Hematopoietic multipotent progenitor cell treated with erythropoietin and hydrocortisone succinate and interleukin-3 and kit ligand, for 8 days (in vitro differentiated cells): ENCODE measurements at regions not wholly inside any gene's neighbourhood (a gene's known extent, or its start where the extent isn't known, plus 50 kb on each side); places are given as distances from the start of the nearest gene placed in this dataset.
"Not testable (repeated sequence)": the region's sequence is repeated elsewhere in the genome, so short reads cannot be mapped to it uniquely, and the experiment has no call there.

Source experiments
- DNase-seq: peaks from one replicate; pipeline ENCODE4 v3.0.0-alpha.2; 2015

DNA sequence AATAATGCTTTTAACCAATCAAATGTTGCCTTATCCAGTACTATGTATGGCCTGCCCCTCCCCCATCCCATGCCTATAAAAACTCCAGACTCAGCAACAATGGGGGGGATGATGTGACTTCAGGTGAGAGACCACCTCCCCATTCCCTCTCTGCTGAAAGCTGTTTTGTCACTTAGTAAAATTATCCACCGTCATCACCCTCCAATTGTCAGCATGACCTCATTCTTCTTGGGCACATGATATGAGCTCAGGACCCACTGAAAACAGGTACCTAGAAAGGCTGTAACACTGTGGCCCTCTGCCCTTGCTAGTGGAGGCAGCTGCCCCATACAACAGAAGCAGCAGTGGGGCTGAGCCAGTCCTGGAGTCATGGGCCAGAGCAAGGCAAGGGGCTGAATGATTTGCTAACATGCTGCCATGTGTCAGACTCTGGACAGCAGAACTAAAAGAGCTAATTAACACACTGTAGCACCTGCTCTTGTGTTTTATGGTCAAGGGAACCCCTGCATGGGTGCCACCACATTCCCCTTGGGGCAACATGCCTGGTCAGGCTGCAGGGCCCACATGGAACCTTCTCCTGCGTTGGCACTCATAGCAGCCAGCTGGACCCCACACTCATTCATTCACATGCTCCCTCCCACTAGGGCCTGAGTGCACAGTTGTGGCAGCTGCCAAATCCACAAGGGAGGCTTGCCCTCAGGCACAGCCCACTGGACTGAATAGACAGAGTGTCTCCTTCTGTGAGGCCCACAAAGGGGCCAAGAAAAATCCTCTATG lies 722.2 kb upstream of the PCDH20 start:
- no peak for DNase-seq

DNA sequence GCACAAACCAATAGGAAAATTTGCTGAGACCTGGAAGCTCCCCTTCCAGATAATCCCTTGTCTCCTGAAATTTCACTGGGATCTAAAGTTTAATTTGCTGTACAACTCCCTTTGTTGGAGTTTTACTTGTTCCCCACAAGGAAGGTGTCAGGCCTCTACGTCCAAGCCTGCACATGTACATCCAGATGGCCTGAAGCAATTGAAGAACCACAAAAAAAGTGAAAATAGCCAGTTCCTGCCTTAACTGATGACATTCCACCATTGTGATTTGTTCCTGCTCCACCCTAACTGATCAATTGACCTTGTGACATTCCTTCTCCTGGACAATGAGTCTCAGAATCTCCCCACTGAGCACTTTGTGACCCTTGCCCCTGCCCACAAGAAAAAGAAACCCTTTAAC lies 716.0 kb upstream of the PCDH20 start:
- no peak for DNase-seq

DNA sequence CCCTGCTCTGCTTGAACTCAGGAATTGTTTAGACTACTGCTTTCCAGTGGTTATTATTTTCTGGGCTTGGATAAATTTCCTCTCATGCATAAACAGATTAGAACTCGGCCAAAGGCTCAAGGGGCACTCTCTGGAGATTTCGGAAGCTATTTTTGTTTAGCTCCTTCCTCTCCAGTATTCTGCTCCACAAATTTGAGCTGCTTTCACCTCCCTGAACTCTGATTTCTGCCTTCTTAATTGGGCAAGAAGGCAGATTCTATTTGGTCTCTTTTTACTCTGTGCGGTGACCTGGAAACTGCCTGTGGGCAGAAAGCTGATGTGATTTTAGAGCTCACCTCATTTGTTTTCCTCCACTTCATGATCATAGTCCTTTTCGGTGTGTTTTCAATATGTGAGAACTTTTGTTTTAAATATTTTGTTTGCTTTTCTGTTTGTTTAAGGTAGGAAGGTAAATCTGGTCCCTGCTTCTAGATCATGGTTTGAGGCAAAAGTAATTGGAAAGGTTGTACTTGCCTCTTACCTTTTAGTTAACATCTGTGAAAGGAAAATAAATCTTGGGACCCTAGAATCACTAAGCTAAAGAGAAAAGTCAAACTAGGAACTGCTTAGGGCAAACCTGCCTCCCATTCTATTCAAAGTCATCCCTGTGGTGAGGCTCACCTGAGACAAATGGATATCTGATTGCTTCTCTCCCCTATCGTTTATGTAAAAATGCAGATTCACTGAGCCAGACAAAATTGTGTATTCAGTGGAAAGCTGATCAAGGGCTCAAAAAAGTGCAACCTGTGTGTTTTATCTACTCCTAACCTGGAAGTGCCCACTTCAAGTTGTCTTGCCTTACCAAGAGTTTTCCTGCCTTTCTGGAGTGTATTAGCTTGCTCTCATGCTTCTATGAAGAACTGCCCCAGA lies 714.7 kb upstream of the PCDH20 start:
- DNase-seq = no peak

DNA sequence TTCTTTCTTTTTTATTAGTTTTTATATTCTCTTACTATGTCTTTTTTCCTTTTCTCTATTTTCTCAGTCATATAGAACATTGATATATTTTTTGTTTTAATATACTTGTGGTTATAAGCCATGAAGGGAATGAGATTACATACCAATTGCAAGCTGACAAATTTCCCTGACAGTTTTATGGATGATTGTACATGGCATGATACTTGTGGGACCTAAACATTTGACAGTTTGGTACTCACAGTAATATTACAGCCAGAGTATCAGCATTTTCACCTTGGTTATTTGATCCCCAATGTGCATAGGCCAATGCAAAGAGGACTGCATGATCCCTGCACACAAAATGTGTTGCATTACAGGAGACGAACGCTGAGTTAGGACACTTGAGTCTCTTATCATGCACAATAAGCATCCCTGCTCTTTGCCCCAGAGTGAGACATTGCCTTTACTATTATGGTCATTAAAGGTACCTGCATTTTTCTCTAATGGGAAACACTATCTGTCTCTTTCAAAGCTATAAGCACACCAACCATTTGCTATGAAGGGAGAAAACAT lies 713.4 kb upstream of the PCDH20 start:
- DNase-seq = no peak

GRCh38 chr13:62126400-62126799 lies 710.8 kb upstream of the PCDH20 start:
- DNase-seq = no peak

DNA sequence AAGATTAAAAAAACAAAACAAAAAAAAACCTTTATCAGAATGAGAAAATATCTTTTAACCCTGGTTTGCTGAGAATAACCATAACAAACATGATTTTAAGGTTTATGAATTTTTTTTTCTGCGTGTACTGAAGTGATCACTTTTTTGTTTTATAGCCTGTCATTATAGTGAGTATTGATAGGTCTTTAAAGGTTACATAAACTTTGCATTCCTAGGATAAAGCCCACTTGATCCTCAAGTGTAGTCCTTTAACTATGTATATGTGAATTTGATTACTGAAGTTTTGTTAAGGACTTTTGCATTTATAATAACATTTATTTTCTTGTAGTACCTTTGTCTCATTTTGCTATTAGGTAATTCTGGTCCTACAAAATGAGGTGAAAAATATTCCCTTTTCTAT lies 709.8 kb upstream of the PCDH20 start:
- DNase-seq = no peak

DNA sequence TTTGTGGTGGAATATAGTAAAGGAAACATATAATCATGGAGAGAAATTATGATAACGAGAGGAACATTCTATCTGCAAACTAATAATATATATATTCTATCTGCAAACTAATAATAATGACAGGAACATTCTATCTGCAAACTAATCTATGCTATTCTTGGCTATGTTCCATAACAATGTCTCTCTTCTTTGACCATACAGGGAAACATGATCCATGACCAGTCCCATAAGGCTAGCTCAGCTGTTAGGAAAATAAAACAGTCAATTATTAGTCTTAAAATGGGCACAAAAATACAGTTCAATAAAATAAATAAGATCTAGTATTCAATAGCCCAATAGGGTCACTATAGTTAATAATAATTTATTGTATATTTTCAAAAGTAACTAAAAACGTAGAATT lies 707.8 kb upstream of the PCDH20 start:
- DNase-seq = no peak

- DNase-seq = no peak
These were observed 706.8 kb upstream of the PCDH20 start for GRCh38 chr13:62122434-62122833.

DNA sequence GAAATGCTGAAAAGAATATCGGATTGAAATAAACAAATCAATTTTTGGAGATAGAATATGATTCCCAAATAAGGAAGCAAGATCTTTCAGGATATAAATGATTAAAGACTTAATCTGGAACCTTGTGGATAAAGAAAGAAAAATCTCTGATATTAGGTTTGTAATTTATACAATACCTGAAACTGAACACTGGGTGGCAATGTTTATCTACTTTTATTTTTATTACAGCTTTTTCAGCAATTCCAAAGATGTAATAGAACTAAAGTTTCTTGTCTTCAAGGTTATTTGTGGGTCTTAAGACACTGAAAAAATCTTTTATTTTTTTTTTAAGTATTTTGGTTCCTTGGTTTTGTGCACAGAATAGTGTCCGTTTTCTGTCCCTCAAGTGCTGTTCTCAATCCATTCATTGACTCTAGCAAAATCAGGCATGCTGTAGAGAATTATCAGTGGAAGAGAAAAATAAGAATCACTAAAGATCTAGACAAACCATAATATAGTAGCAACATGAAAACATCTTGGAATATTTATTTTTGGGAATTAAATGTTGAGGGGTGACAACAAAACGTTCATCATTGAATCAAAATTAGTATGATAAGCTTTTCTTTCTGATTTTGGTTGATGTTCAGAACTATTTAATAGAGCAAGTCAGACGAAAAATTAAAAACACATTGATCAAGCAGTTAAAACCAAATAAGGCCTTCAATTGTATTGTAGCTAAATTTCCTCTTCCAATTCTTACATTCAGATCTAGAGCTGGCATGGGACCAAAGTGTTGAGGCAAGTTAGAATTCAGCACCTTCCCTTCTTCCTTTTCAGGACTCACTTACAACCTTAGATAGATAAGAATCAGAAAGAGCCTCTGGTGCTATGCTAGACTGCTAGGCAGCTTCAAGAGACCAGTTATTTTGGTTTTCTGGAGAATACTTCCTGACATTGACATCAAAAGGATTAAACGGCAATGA lies 704.4 kb upstream of the PCDH20 start:
- peak; percentile 23 for DNase-seq

- DNase-seq = no peak
These were observed 700.2 kb upstream of the PCDH20 start for GRCh38 chr13:62115831-62116230.

DNA sequence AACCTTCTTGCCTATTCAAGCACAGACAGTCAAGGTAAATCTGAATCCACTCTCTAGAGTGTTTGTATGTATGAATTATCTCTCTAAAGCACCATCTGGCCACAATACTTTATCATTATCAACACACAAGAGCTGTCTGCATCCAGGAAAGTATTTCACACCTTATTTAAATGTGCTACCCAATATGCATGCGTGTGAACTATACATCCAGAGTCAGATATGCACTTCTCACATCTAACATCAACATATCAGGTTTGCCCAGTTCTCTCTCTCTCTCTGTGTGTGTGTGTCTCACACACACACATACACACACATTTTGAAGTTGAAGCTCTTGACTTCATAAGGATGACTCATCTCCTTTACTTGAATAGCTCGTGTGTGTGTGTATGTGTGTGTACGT lies 697.5 kb upstream of the PCDH20 start:
- DNase-seq = no peak

GRCh38 chr13:62110079-62110478 lies 694.4 kb upstream of the PCDH20 start:
- DNase-seq = no peak

GRCh38 chr13:62104136-62104535 lies 688.5 kb upstream of the PCDH20 start:
- not testable (repeated sequence) for DNase-seq

DNA sequence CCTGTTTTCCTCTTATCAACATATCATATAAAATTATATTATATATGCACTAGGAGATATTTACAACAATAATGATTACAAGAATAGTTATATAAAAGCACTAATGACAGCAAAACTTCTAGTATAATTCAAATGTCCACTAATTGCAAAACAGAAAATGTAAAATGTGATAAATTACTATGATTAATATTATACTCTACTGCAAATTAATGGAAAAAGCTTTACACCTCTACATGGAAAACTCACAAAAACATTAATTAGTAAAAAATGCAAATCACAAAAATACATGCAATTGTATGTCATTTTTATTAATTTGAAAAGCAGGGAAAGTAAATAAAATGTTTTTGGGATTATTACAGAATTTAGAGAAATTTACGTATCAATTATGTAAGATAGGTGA lies 681.0 kb upstream of the PCDH20 start:
- no peak for DNase-seq

GRCh38 chr13:62094932-62095331 lies 679.3 kb upstream of the PCDH20 start:
- no peak for DNase-seq

DNA sequence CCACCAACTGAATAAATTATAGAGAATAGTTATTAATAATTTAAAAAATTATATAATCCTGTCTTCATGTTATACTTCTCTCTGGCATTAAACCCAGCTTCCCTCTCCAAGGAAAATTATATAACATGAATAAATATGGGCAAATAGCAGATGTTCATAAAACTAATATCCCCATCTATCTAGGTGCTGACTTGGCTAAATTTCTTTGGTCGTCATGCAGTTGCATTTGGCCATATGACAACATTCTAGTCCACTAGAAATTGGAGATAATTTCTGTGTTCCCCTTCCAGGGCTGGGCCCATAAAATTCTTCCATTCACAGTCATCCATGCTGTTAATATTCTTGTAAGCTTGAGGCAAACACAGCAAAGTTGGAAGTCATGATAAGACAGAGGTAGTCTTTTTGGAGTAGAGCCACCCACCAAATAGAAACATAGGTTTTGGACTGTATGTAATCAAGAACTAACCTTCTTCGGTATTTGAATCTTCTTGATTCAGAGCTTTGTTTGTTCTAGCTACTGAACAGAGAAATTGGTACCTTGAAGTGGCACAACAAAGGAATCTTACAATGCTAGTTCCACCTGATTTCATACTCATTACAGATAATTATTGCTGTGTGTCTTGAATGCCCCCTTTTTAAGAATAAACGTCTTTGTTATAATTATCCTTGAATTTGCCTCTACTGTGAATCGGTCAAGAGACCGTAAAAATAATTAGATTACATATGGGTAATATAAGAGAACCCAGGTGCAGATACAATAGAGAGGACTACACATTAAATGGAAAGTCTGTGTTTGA lies 678.5 kb upstream of the PCDH20 start:
- no peak for DNase-seq

- no peak for DNase-seq
These were observed 677.3 kb upstream of the PCDH20 start for GRCh38 chr13:62092949-62093348.

DNA sequence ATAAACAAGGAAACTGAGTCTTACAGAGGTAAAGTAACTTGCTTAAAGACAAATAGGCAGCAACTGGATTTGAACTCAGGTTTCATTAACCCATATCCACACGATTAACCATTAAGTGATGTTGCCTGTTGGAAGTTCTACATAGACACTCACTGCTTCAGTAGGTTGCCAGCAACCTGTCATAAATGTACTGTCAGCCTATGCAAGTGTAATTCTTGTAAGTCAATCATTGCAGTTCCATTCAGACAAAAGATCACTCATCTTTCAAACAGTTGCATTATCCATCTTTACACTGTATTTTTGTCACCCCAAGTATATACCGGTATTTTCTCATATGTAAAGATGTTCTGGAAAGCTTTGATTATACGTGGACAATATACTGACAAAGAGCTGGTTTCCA lies 676.9 kb upstream of the PCDH20 start:
- no peak for DNase-seq

GRCh38 chr13:62088165-62088564 lies 672.5 kb upstream of the PCDH20 start:
- DNase-seq = no peak

DNA sequence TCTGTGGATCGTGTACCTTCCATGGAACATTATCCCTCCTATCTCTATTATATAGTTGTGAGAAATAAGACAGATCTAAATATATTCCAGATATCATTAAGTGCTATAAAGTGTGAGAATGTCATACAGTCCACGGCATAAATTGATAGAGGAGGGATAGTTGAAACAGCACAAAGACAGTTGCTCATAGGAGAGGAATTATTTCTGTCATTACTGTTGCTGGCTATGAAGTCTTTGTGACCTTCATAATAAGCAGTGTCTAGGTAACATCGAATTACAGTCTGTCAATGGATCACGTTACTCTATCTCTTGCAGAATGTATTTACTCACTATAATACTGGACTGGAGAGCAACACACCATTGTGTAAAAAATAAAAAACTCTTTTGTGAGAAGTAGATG lies 671.5 kb upstream of the PCDH20 start:
- DNase-seq = no peak

GRCh38 chr13:62085337-62086229 lies 669.9 kb upstream of the PCDH20 start:
- no peak for DNase-seq
